ENCODE measurements at regions not wholly inside any gene's neighbourhood (a gene's known extent, or its start where the extent isn't known, plus 50 kb on each side); places are given as distances from the start of the nearest gene placed in this dataset.

DNA sequence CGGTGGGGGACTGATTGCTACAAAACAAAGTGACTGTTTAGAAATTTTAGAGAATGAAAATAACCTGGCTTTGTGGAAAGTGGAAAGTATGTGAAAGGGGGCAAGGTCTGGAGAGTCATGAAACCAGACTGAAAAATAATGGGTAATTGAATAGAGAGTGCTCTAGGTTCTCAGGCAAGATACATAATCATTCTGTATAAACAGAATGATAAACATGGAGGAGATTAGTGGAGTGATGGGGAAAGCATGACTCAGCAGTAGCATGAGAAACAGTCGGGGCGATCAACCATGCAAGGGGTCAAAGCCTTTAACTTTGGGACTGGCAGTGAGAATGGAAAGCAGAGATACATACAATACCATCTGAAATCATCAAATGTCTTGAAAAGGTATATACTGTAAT is 332.5 kb downstream of the CCER1 start:
- Histone ChIP-seq H3K4me1 (ENCODE audit: control insufficient read depth in 4 of 4, insufficient read depth in 4 of 4, low read length in 3 of 4) (no peaks in the 10 kb centered on the region), H3K27ac (ENCODE audit: low read depth in 1 of 2, low read length in 2 of 2) (no peak overlapping the region), H3K9ac (ENCODE audit: low read depth in 1 of 2, low read length in 2 of 2) (no peak overlapping the region), H3K9me3 (ENCODE audit: control insufficient read depth in 4 of 4, low read length in 3 of 4) (no peaks in the 10 kb centered on the region), H3K36me3 (ENCODE audit: control insufficient read depth in 4 of 4, insufficient read depth in 3 of 4, low read depth in 1 of 4, low read length in 3 of 4) (no peaks in the 10 kb centered on the region), H3K27me3 (ENCODE audit: control insufficient read depth in 4 of 4, insufficient read depth in 4 of 4, low read length in 3 of 4) (no peaks in the 10 kb centered on the region), H3K4me3 (ENCODE audit: low read depth in 1 of 3, low read length in 3 of 3) (no peak overlapping the region)
- TF ChIP-seq HNF4G (IDR thresholded peaks at IDR 0.05) (no peak), TAF1 (conservative IDR thresholded peaks at IDR 0.05) (no peak), SP1 (IDR thresholded peaks at IDR 0.05) (no peak), YY1 (IDR thresholded peaks at IDR 0.05) (no peak), NR2F2 (IDR thresholded peaks at IDR 0.05) (no peak), RXRA (IDR thresholded peaks at IDR 0.05) (no peak)
- TF ChIP-seq, protein P1, sequence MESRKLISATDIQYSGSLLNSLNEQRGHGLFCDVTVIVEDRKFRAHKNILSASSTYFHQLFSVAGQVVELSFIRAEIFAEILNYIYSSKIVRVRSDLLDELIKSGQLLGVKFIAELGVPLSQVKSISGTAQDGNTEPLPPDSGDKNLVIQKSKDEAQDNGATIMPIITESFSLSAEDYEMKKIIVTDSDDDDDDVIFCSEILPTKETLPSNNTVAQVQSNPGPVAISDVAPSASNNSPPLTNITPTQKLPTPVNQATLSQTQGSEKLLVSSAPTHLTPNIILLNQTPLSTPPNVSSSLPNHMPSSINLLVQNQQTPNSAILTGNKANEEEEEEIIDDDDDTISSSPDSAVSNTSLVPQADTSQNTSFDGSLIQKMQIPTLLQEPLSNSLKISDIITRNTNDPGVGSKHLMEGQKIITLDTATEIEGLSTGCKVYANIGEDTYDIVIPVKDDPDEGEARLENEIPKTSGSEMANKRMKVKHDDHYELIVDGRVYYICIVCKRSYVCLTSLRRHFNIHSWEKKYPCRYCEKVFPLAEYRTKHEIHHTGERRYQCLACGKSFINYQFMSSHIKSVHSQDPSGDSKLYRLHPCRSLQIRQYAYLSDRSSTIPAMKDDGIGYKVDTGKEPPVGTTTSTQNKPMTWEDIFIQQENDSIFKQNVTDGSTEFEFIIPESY (IDR thresholded peaks at IDR 0.05), result no peak
- WGBS, result 71% methylated on average over 3 of the region's 3 CpGs
- no peak for DNase-seq (ENCODE audit: low spot score)

DNA sequence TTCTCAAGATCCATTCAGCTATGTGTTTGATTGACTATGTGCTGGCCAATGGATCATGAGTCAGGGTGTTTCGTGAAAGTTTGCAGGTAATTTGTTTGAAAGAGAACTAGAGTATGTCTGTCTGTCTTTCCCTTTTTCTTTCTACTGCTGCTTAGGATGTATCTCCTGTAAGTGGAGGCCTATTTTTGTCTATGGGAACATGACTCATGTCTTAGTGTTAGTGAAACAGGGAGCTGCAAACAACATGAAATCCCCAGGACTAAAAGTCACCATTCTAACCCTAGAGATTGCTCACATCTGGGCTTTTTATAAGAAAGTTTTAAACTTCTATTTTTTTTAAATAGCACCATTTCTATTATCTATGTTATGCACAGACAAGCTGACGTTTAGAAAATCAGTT is 333.0 kb downstream of the CCER1 start:
- TF ChIP-seq GABPA (IDR thresholded peaks at IDR 0.05 in 1 of 2, conservative IDR thresholded peaks at IDR 0.05 in 1 of 2) (no peak), CTCF (IDR thresholded peaks at IDR 0.05; ENCODE audit: low read depth, low read length, missing input control) (no peak), MAX (IDR thresholded peaks at IDR 0.05) (no peak), SP1 (IDR thresholded peaks at IDR 0.05) (no peak), RAD21 (IDR thresholded peaks at IDR 0.05) (no peak), HNF4A (conservative IDR thresholded peaks at IDR 0.05) (no peak), FOXA1 (IDR thresholded peaks at IDR 0.05) (no peak), TAF1 (conservative IDR thresholded peaks at IDR 0.05) (no peak), FOXA2 (IDR thresholded peaks at IDR 0.05) (no peak), EGR1 (IDR thresholded peaks at IDR 0.05; ENCODE audit: low read depth in 2 of 2) (no peak), YY1 (IDR thresholded peaks at IDR 0.05) (no peak)
- TF ChIP-seq, protein P2, sequence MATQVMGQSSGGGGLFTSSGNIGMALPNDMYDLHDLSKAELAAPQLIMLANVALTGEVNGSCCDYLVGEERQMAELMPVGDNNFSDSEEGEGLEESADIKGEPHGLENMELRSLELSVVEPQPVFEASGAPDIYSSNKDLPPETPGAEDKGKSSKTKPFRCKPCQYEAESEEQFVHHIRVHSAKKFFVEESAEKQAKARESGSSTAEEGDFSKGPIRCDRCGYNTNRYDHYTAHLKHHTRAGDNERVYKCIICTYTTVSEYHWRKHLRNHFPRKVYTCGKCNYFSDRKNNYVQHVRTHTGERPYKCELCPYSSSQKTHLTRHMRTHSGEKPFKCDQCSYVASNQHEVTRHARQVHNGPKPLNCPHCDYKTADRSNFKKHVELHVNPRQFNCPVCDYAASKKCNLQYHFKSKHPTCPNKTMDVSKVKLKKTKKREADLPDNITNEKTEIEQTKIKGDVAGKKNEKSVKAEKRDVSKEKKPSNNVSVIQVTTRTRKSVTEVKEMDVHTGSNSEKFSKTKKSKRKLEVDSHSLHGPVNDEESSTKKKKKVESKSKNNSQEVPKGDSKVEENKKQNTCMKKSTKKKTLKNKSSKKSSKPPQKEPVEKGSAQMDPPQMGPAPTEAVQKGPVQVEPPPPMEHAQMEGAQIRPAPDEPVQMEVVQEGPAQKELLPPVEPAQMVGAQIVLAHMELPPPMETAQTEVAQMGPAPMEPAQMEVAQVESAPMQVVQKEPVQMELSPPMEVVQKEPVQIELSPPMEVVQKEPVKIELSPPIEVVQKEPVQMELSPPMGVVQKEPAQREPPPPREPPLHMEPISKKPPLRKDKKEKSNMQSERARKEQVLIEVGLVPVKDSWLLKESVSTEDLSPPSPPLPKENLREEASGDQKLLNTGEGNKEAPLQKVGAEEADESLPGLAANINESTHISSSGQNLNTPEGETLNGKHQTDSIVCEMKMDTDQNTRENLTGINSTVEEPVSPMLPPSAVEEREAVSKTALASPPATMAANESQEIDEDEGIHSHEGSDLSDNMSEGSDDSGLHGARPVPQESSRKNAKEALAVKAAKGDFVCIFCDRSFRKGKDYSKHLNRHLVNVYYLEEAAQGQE (IDR thresholded peaks at IDR 0.05), result no peak
- Histone ChIP-seq H3K27me3 (ENCODE audit: control insufficient read depth in 4 of 4, insufficient read depth in 4 of 4, low read length in 3 of 4) (no peaks in the 10 kb centered on the region), H3K27ac (ENCODE audit: low read depth in 1 of 2, low read length in 2 of 2) (no peak overlapping the region), H3K9ac (ENCODE audit: low read depth in 1 of 2, low read length in 2 of 2) (no peak overlapping the region), H3K9me3 (ENCODE audit: control insufficient read depth in 4 of 4, low read length in 3 of 4) (no peaks in the 10 kb centered on the region), H3K36me3 (ENCODE audit: control insufficient read depth in 4 of 4, insufficient read depth in 3 of 4, low read depth in 1 of 4, low read length in 3 of 4) (no peaks in the 10 kb centered on the region), H3K4me1 (ENCODE audit: control insufficient read depth in 4 of 4, insufficient read depth in 4 of 4, low read length in 3 of 4) (no peaks in the 10 kb centered on the region), H3K4me3 (ENCODE audit: low read depth in 1 of 3, low read length in 3 of 3) (no peak overlapping the region)
- 76% methylated on average over 2 of the region's 2 CpGs for WGBS
- no peak for DNase-seq (ENCODE audit: low spot score)
